ENCODE measurements at regions not wholly inside any gene's neighbourhood (a gene's known extent, or its start where the extent isn't known, plus 50 kb on each side); places are given as distances from the start of the nearest gene placed in this dataset.

DNA sequence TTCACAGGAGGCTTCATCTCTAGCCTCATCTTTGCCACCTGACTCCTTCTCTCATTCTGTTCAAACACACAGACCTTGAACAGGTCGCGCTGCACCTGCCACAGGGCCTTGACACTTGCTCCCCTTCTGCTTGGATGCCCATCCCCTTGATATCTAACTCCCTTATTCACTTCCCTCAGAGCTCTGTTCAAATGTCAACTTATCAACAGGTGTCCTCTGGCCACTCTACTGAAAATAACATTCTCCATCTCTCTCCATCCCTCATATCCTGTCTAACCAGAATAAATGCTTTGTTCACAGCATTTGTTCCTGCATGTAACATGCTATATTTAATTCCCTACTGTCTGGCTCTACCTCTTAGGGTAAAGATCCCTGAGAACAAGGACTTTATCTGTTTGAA, 67.2 kb upstream of the DRD2 start:
- H2AFZ ChIP-seq (ENCODE audit: insufficient read depth, low read depth, low read length, poor library complexity, severe bottlenecking): no peak overlapping the region
- Mint-ChIP-seq H3K27me3 (ENCODE audit: low read depth in 3 of 3) (peaks cover 4 to 10% (median 6%) of the 10 kb centered on the region in 3 donors), H3K4me1 (no peaks in the 10 kb centered on the region), H3K4me3 (no peak overlapping the region), H3K9me3 (peaks cover 0 to 3% (median 0%) of the 10 kb centered on the region in 7 donors), H3K27ac (no peak overlapping the region), H3K36me3 (no peaks in the 10 kb centered on the region)
- no peaks in the 10 kb centered on the region for H4K20me1 ChIP-seq (ENCODE audit: insufficient read depth, low read length)
- no peaks in the 10 kb centered on the region for H3K27me3 ChIP-seq (ENCODE audit: control insufficient read depth in 2 of 2, insufficient read depth in 2 of 2, low read length in 2 of 2)
- H3K9me3 ChIP-seq (replicated peaks in 1 of 2; ENCODE audit: control insufficient read depth in 1 of 2, insufficient read depth in 1 of 2, low read length in 2 of 2): no peaks in the 10 kb centered on the region
- intact Hi-C loops (cut with micrococcal nuclease): no loop called here
- DNase-seq: no peak
- H3K4me2 ChIP-seq (replicated peaks; ENCODE audit: extremely low read depth, low read length, poor library complexity, severe bottlenecking): no peak overlapping the region
- H3K27ac ChIP-seq (ENCODE audit: low read depth in 1 of 2, low read length in 2 of 2): no peak overlapping the region
- WGBS (ENCODE audit: insufficient coverage): 100% methylated on average over 2 of the region's 2 CpGs
- H3K79me2 ChIP-seq (ENCODE audit: insufficient read depth, low read length): no peaks in the 10 kb centered on the region
- H3K4me3 ChIP-seq (replicated peaks in 1 of 3; ENCODE audit: low read depth in 2 of 3, low read length in 3 of 3): no peak overlapping the region
- TF ChIP-seq, protein P1, sequence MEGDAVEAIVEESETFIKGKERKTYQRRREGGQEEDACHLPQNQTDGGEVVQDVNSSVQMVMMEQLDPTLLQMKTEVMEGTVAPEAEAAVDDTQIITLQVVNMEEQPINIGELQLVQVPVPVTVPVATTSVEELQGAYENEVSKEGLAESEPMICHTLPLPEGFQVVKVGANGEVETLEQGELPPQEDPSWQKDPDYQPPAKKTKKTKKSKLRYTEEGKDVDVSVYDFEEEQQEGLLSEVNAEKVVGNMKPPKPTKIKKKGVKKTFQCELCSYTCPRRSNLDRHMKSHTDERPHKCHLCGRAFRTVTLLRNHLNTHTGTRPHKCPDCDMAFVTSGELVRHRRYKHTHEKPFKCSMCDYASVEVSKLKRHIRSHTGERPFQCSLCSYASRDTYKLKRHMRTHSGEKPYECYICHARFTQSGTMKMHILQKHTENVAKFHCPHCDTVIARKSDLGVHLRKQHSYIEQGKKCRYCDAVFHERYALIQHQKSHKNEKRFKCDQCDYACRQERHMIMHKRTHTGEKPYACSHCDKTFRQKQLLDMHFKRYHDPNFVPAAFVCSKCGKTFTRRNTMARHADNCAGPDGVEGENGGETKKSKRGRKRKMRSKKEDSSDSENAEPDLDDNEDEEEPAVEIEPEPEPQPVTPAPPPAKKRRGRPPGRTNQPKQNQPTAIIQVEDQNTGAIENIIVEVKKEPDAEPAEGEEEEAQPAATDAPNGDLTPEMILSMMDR (IDR thresholded peaks at IDR 0.05): no peak
- no peaks in the 10 kb centered on the region for H3K36me3 ChIP-seq (replicated peaks in 1 of 2; ENCODE audit: control insufficient read depth in 1 of 2, insufficient read depth in 2 of 2, low read length in 2 of 2)
- no peak overlapping the region for H3K9ac ChIP-seq (ENCODE audit: insufficient read depth, low read length, poor library complexity, severe bottlenecking)
- no peaks in the 10 kb centered on the region for H3K4me1 ChIP-seq (ENCODE audit: control insufficient read depth in 1 of 2, insufficient read depth in 2 of 2, low read length in 2 of 2)

DNA sequence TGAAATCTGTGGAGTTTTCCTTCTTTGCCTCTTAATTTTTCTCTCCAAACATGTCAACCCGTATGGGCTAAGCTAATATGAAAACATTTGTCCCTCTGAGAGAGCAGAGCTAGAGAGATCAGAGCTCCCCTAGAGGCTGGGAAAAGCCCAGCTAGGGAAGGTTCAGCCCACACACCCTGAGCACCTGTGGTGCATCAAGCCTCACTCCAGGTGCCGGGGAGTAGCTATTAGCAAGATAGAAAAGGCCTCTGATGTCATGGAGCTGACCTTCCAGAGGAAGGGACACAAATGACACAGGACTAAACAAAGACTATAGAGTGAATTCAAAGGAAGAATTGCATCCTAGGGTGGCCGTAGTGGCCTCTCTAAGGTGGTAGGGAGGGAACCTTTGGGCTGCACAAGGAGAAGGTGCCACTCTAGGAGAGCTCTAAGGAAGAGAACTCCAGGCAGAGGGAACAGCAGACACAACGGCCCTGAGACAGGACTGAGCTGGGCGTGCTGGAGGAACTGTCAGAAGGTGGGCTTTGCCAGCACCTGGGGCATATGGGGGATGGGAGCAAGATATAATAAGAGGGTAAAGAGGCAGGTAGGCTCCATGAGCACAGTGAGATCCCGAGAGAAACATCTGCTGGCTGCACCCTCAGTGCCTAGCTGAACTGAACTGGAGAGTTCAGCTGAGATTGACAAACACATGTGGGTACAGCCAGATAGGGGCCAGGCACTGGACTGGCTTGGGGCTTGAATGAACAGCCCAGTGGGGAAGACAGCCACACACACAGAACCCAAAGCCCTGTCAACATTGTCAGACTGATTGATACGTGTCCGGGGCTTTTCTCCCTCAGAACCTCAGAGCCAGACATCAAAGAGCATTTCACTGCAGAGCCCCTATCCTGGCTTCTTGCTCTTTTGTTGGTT, 65.5 kb upstream of the DRD2 start:
- no peak overlapping the region for H3K27ac ChIP-seq (ENCODE audit: low read depth in 1 of 2, low read length in 2 of 2)
- H3K4me3 Mint-ChIP-seq: no peak overlapping the region
- no peak overlapping the region for H3K27ac Mint-ChIP-seq
- TF ChIP-seq, protein P1 (IDR thresholded peaks at IDR 0.05): no peak
- H3K36me3 Mint-ChIP-seq: no peaks in the 10 kb centered on the region
- no peaks in the 10 kb centered on the region for H3K9me3 ChIP-seq (replicated peaks in 1 of 2; ENCODE audit: control insufficient read depth in 1 of 2, insufficient read depth in 1 of 2, low read length in 2 of 2)
- no peaks in the 10 kb centered on the region for H3K79me2 ChIP-seq (ENCODE audit: insufficient read depth, low read length)
- no peak overlapping the region for H2AFZ ChIP-seq (ENCODE audit: insufficient read depth, low read depth, low read length, poor library complexity, severe bottlenecking)
- H4K20me1 ChIP-seq (ENCODE audit: insufficient read depth, low read length): no peaks in the 10 kb centered on the region
- 81% methylated on average over 6 of the region's 8 CpGs for WGBS (ENCODE audit: insufficient coverage)
- DNase-seq: no peak
- no peaks in the 10 kb centered on the region for H3K4me1 Mint-ChIP-seq
- no peaks in the 10 kb centered on the region for H3K36me3 ChIP-seq (replicated peaks in 1 of 2; ENCODE audit: control insufficient read depth in 1 of 2, insufficient read depth in 2 of 2, low read length in 2 of 2)
- H3K4me2 ChIP-seq (replicated peaks; ENCODE audit: extremely low read depth, low read length, poor library complexity, severe bottlenecking): no peak overlapping the region
- H3K4me1 ChIP-seq (ENCODE audit: control insufficient read depth in 1 of 2, insufficient read depth in 2 of 2, low read length in 2 of 2): no peaks in the 10 kb centered on the region
- intact Hi-C loops (cut with micrococcal nuclease): no loop called here
- H3K27me3 Mint-ChIP-seq (ENCODE audit: low read depth in 3 of 3): peaks cover 7 to 10% (median 8%) of the 10 kb centered on the region in 3 donors
- no peak overlapping the region for H3K4me3 ChIP-seq (replicated peaks in 1 of 3; ENCODE audit: low read depth in 2 of 3, low read length in 3 of 3)
- no peak overlapping the region for H3K9ac ChIP-seq (ENCODE audit: insufficient read depth, low read length, poor library complexity, severe bottlenecking)
- no peaks in the 10 kb centered on the region for H3K27me3 ChIP-seq (ENCODE audit: control insufficient read depth in 2 of 2, insufficient read depth in 2 of 2, low read length in 2 of 2)
- H3K9me3 Mint-ChIP-seq: peaks cover 0 to 3% (median 0%) of the 10 kb centered on the region in 7 donors
